Karpas-422 (cell line): ENCODE measurements at regions not wholly inside any gene's neighbourhood (a gene's known extent, or its start where the extent isn't known, plus 50 kb on each side); places are given as distances from the start of the nearest gene placed in this dataset.
"Not testable (repeated sequence)": the region's sequence is repeated elsewhere in the genome, so short reads cannot be mapped to it uniquely, and the experiment has no call there.

Experiments used
- DNase-seq: peaks from one replicate; pipeline ENCODE4 v3.0.0-alpha.2; 2015
- H2AFZ ChIP-seq: fragments of 200-600 bp; sonication (generic); 2 replicates; pipeline ENCODE4 v1.6.1; 2014; ENCODE audit warnings: antibody characterized with exemption, low read length, mixed read lengths
- H3K27ac ChIP-seq: fragments of 200-600 bp; sonication (generic); 2 replicates; pipeline ENCODE4 v1.5.1; 2014; ENCODE audit warnings: mild to moderate bottlenecking, low read length, moderate library complexity
- H3K27me3 ChIP-seq: fragments of 200-600 bp; sonication (generic); 2 replicates; pipeline ENCODE4 v1.6.1; 2014; ENCODE audit warnings: low read length, mixed read lengths
- H3K36me3 ChIP-seq: fragments of 200-600 bp; sonication (generic); 2 replicates; pipeline ENCODE4 v1.6.1; 2014; ENCODE audit warnings: low read length, mixed read lengths; ENCODE audit not compliant: insufficient read depth
- H3K4me1 ChIP-seq: fragments of 200-600 bp; sonication (generic); 2 replicates; pipeline ENCODE4 v1.6.1; 2014; ENCODE audit warnings: mild to moderate bottlenecking, low read length, mixed read lengths
- H3K4me2 ChIP-seq: fragments of 200-600 bp; sonication (generic); 2 replicates; pipeline ENCODE4 v1.6.1; 2014; ENCODE audit warnings: low read length, low read depth, mild to moderate bottlenecking; ENCODE audit not compliant: poor library complexity, severe bottlenecking
- H3K4me3 ChIP-seq: fragments of 200-600 bp; sonication (generic); 2 replicates; pipeline ENCODE4 v1.5.1; 2014; ENCODE audit warnings: mild to moderate bottlenecking, antibody characterized with exemption, low read length, mixed read lengths
- H3K79me2 ChIP-seq: fragments of 200-600 bp; sonication (generic); 2 replicates; pipeline ENCODE4 v1.6.1; 2014; ENCODE audit warnings: mild to moderate bottlenecking, low read length, mixed read lengths
- H3K9ac ChIP-seq: fragments of 200-600 bp; sonication (generic); 2 replicates; pipeline ENCODE4 v1.6.0; 2014; ENCODE audit warnings: low read length
- H3K9me2 ChIP-seq: fragments of 200-600 bp; sonication (generic), shearing (Covaris generic); replicated peaks from 2 replicates; pipeline ENCODE4 v1.6.0; 2014; ENCODE audit warnings: mild to moderate bottlenecking, low read length, moderate library complexity; ENCODE audit not compliant: insufficient read depth
- H3K9me3 ChIP-seq: fragments of 300-700, 200-600 bp; sonication (generic); 2 replicates; pipeline ENCODE4 v1.6.1; 2014; ENCODE audit warnings: low read length, mixed read lengths
- H4K20me1 ChIP-seq: fragments of 200-600 bp; sonication (generic); 2 replicates; pipeline ENCODE4 v1.6.1; 2014; ENCODE audit warnings: mild to moderate bottlenecking, antibody characterized with exemption, low read length, low read depth; ENCODE audit not compliant: insufficient read depth

DNA sequence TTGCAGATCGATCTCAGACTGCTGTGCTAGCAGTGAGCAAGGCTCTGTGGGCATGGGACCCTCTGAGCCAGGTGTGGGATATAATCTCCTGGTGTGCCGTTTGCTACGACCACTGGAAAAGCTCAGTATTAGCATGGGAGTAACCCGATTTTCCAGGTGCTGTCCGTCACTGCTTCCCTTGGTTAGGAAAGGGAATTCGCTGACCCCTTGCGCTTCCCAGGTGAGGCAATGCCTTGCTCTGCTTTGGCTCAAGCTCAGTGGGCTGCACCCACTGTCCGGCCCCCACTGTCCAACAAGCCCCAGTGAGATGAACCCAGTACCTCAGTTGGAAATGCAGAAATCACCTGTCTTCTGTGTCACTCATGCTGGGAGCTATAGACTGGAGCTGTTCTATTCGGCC is 155.1 kb upstream of the RXFP2 start:
- not testable (repeated sequence) for H2AFZ ChIP-seq, H3K4me3 ChIP-seq, H3K4me1 ChIP-seq, H3K9me2 ChIP-seq, H3K79me2 ChIP-seq, H3K27ac ChIP-seq, H3K9me3 ChIP-seq, H3K4me2 ChIP-seq, DNase-seq, H3K27me3 ChIP-seq, H3K36me3 ChIP-seq, H4K20me1 ChIP-seq, H3K9ac ChIP-seq

DNA sequence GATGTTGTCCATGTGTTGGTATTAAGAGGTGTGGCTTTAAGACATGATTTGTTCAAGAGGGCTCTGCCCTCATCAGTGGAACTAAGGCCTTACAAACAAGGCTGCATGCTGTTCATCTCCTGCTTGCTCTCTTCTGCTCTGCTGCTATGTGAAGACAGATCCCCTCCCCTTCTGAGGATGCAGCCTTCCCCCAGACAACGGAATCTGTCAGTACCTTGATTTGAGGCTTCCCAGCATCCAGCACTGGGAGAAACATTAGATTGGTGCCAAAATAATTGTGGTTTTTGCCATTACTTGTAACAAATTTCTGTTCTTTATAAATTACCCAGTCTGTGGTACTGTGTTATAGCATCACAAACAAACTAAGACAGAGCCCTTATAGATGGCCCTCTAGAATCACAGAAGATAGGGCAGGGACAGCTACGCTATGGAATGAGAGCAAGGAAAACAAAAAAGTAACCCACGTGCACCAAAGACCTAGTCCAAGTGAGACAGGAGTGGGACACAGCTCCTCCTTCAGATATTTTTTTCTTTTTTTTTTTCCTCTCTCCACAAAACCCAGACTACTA is 151.5 kb upstream of the RXFP2 start:
- Histone ChIP-seq H3K27me3 (no peaks in the 10 kb centered on the region), H3K4me3 (no peak overlapping the region), H3K9me3 (no peaks in the 10 kb centered on the region), H3K36me3 (no peaks in the 10 kb centered on the region), H4K20me1 (no peaks in the 10 kb centered on the region), H3K9me2 (no peaks in the 10 kb centered on the region), H2AFZ (no peak overlapping the region), H3K79me2 (no peaks in the 10 kb centered on the region), H3K9ac (no peak overlapping the region), H3K27ac (no peak overlapping the region), H3K4me1 (no peaks in the 10 kb centered on the region), H3K4me2 (no peak overlapping the region)
- no peak for DNase-seq

DNA sequence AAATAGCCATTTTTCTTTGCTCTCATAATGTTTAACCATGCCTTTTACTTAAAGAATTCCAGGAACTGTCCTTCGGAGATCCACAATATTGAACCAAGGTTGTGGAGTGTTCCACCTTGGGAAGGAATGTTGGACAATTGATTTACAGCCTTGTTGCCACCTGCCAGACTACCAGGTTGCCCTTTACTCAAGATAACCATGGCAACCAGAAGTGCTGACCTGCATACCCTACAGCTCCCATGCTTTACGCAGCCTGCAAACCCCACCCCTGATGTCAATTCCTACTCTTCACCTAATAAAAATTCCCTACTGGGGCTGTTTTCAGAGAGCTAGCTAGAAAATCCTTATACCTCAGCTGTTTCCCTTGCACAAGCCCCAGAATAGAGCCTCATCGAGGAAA is 151.0 kb upstream of the RXFP2 start:
- no peak overlapping the region for H3K4me3 ChIP-seq
- no peak overlapping the region for H3K27ac ChIP-seq
- no peaks in the 10 kb centered on the region for H3K27me3 ChIP-seq
- no peaks in the 10 kb centered on the region for H3K4me1 ChIP-seq
- H2AFZ ChIP-seq: no peak overlapping the region
- H3K9me3 ChIP-seq: no peaks in the 10 kb centered on the region
- no peaks in the 10 kb centered on the region for H3K36me3 ChIP-seq
- H3K9ac ChIP-seq: no peak overlapping the region
- H3K9me2 ChIP-seq: no peaks in the 10 kb centered on the region
- no peak for DNase-seq
- H4K20me1 ChIP-seq: no peaks in the 10 kb centered on the region
- no peak overlapping the region for H3K4me2 ChIP-seq
- H3K79me2 ChIP-seq: no peaks in the 10 kb centered on the region

DNA sequence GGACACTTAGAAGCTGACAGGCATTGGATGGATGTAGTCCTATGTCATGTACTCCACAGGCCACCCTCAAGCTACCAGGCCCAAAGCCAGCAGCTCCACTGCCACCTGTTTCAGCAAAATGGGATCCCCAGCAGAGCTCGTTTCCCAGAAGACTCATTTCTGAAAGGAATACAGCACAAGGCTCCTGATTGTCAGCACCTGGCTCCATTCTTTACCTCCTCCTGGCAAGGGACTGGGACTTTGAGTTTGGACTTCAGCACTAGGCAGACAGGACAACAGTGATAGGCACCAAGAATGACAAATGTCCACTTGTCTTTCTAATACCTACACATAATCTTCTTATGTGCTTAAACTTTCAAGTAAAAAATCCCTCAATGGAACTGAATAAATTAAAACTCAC is 150.4 kb upstream of the RXFP2 start:
- Histone ChIP-seq H3K9me3 (no peaks in the 10 kb centered on the region), H3K9me2 (no peaks in the 10 kb centered on the region), H3K27ac (no peak overlapping the region), H3K4me2 (no peak overlapping the region), H3K36me3 (no peaks in the 10 kb centered on the region), H3K27me3 (no peaks in the 10 kb centered on the region), H3K9ac (no peak overlapping the region), H4K20me1 (no peaks in the 10 kb centered on the region), H2AFZ (no peak overlapping the region), H3K4me3 (no peak overlapping the region), H3K4me1 (no peaks in the 10 kb centered on the region), H3K79me2 (no peaks in the 10 kb centered on the region)
- no peak for DNase-seq

GRCh38 chr13:31591642-31592233 is 147.6 kb upstream of the RXFP2 start:
- Histone ChIP-seq H4K20me1 (no peaks in the 10 kb centered on the region), H3K79me2 (no peaks in the 10 kb centered on the region), H2AFZ (no peak overlapping the region), H3K4me2 (no peak overlapping the region), H3K9me2 (no peaks in the 10 kb centered on the region), H3K36me3 (no peaks in the 10 kb centered on the region), H3K9me3 (no peaks in the 10 kb centered on the region), H3K9ac (no peak overlapping the region), H3K27me3 (no peaks in the 10 kb centered on the region), H3K27ac (no peak overlapping the region), H3K4me3 (no peak overlapping the region), H3K4me1 (no peaks in the 10 kb centered on the region)
- no peak for DNase-seq

DNA sequence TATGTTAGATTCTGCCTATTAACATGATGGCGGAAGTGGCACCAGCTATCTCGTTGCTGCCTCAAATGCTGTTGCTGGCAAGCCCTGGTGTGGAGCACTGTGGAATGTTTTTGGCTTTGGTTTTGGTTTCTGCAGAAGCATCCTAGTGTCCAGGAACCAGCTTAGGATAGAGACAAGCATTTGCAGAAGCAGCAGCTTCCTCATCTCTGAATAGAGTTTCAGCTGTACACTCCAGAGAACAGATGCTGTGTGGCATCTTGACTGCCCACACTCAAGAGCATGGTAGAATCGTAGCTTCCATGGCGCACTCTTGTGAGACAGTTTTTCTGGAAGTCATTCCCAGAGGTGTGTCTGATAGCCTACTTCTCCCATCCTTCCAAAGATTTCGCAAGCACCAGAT is 145.3 kb upstream of the RXFP2 start:
- no peak for DNase-seq
- no peaks in the 10 kb centered on the region for H3K36me3 ChIP-seq
- no peaks in the 10 kb centered on the region for H4K20me1 ChIP-seq

GRCh38 chr13:31595563-31595962 is 143.8 kb upstream of the RXFP2 start:
- no peak for DNase-seq
- Histone ChIP-seq H3K4me3 (no peak overlapping the region), H3K27ac (no peak overlapping the region)

More for the DNA sequence above, 145.3 kb upstream of the RXFP2 start:
- no peaks in the 10 kb centered on the region for H3K9me2 ChIP-seq
- no peaks in the 10 kb centered on the region for H3K4me1 ChIP-seq
- H3K9me3 ChIP-seq: no peaks in the 10 kb centered on the region
- H3K9ac ChIP-seq: no peak overlapping the region
- H3K79me2 ChIP-seq: no peaks in the 10 kb centered on the region
- H3K4me3 ChIP-seq: no peak overlapping the region
- no peaks in the 10 kb centered on the region for H3K27me3 ChIP-seq
- no peak overlapping the region for H3K4me2 ChIP-seq
- no peak overlapping the region for H2AFZ ChIP-seq
- H3K27ac ChIP-seq: no peak overlapping the region

DNA sequence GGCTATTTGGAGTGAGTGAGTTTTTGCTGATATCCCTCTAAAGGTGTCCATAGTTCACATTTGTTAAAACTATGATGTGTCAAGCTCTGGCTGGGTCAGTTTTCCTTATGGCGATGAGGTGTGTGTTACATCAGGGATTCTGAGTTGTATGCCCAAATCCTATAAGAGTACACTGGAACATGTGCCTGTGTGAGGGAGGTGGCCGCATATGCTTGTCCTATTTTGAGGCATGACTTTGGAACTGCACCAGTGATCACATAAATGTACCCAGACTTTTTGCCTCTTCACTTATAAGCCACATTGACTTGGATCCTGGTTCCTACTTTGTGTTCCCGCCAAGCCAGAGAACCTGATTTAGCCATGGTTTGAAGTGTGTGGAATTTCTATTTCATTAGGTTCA is 140.3 kb upstream of the RXFP2 start:
- H3K9me3 ChIP-seq: no peaks in the 10 kb centered on the region
- no peak for DNase-seq
- H3K79me2 ChIP-seq: no peaks in the 10 kb centered on the region
- H3K4me2 ChIP-seq: no peak overlapping the region
- no peak overlapping the region for H3K27ac ChIP-seq
- H3K4me3 ChIP-seq: no peak overlapping the region
- no peaks in the 10 kb centered on the region for H3K4me1 ChIP-seq
- H3K27me3 ChIP-seq: no peaks in the 10 kb centered on the region
- H2AFZ ChIP-seq: no peak overlapping the region
- no peaks in the 10 kb centered on the region for H3K9me2 ChIP-seq
- H3K36me3 ChIP-seq: no peaks in the 10 kb centered on the region
- H3K9ac ChIP-seq: no peak overlapping the region
- H4K20me1 ChIP-seq: no peaks in the 10 kb centered on the region

More at GRCh38 chr13:31595563-31595962, 143.8 kb upstream of the RXFP2 start:
- no peaks in the 10 kb centered on the region for H3K79me2 ChIP-seq
- no peak overlapping the region for H3K9ac ChIP-seq
- no peaks in the 10 kb centered on the region for H3K36me3 ChIP-seq
- no peaks in the 10 kb centered on the region for H3K9me2 ChIP-seq
- H3K27me3 ChIP-seq: no peaks in the 10 kb centered on the region
- H4K20me1 ChIP-seq: no peaks in the 10 kb centered on the region
- no peaks in the 10 kb centered on the region for H3K9me3 ChIP-seq
- H3K4me2 ChIP-seq: no peak overlapping the region
- no peak overlapping the region for H2AFZ ChIP-seq
- H3K4me1 ChIP-seq: no peaks in the 10 kb centered on the region
